PC-3 (cell line): ENCODE measurements at regions not wholly inside any gene's neighbourhood (a gene's known extent, or its start where the extent isn't known, plus 50 kb on each side); places are given as distances from the start of the nearest gene placed in this dataset.

ENCODE experiments used
- ATAC-seq: fragments of 200-7000 bp; cut with Tn5 transposase; 2 replicates; pipeline ENCODE4 v1.9.1; 2020; ENCODE audit warnings: mild to moderate bottlenecking, moderate library complexity
- BruUV-seq: library from RNA; stranded (reverse); fragments of 400-500 nt; replicated peaks from 2 replicates; lab custom pipeline; 2021; lab: Mats Ljungman, UMichigan
- CTCF ChIA-PET: fragments of 300-600 bp; sonication (Branson Sonifier 250); formaldehyde crosslinking; loops from one replicate; lab custom pipeline; 2022; ENCODE audit warnings: antibody characterized with exemption; lab: Charles Lee
- POLR2A ChIA-PET: fragments of 300-600 bp; sonication (Branson Sonifier 250); formaldehyde crosslinking; loops from one replicate; lab custom pipeline; 2022; ENCODE audit warnings: antibody characterized with exemption; ENCODE audit not compliant: unreplicated experiment; lab: Charles Lee
- DNase-seq: peaks from one replicate; pipeline ENCODE4 v3.0.0-alpha.2; 2015
- H2AFZ ChIP-seq: fragments of 300-600 bp; sonication (generic); 2 replicates; pipeline ENCODE4 v1.6.0; 2016; ENCODE audit warnings: antibody characterized with exemption, low read length
- H3F3A ChIP-seq: fragments of 300-600 bp; sonication (generic); one replicate; pipeline ENCODE4 v1.6.0; 2017; ENCODE audit warnings: antibody characterized with exemption, low read length, control low read depth, mild to moderate bottlenecking; ENCODE audit not compliant: unreplicated experiment
- H3K27ac ChIP-seq: fragments of 300-600 bp; sonication (generic); 2 replicates; pipeline ENCODE4 v1.5.1; 2016; ENCODE audit warnings: mild to moderate bottlenecking, low read length
- H3K27me3 ChIP-seq: fragments of 300-600 bp; sonication (generic); 2 replicates; pipeline ENCODE4 v1.6.1; 2016; ENCODE audit warnings: low read length, mixed read lengths
- H3K36me3 ChIP-seq: fragments of 300-600 bp; sonication (generic); 2 replicates; pipeline ENCODE4 v1.6.1; 2016; ENCODE audit warnings: low read depth, mixed run types, low read length, mixed read lengths
- H3K4me1 ChIP-seq: fragments of 300-600 bp; sonication (generic); 2 replicates; pipeline ENCODE4 v1.5.1; 2016; ENCODE audit warnings: low read length; ENCODE audit not compliant: insufficient read depth
- H3K4me2 ChIP-seq: fragments of 300-600 bp; sonication (generic); 2 replicates; pipeline ENCODE4 v1.6.0; 2016; ENCODE audit warnings: low read length
- H3K4me3 ChIP-seq: fragments of 300-600 bp; sonication (generic); 2 replicates; pipeline ENCODE4 v1.5.1; 2016; ENCODE audit warnings: mild to moderate bottlenecking, low read length, mixed read lengths
- H3K79me2 ChIP-seq: fragments of 300-600 bp; sonication (generic); 2 replicates; pipeline ENCODE4 v1.6.1; 2017; ENCODE audit warnings: low read length, mixed read lengths
- H3K9ac ChIP-seq: fragments of 300-600 bp; sonication (generic); 2 replicates; pipeline ENCODE4 v1.6.0; 2016; ENCODE audit warnings: mild to moderate bottlenecking, low read length
- H3K9me2 ChIP-seq: fragments of 300-600 bp; sonication (generic); replicated peaks from 2 replicates; pipeline ENCODE4 v1.6.1; 2016; ENCODE audit warnings: mixed run types, low read length, mixed read lengths
- H3K9me3 ChIP-seq: fragments of 300-600 bp; sonication (generic); 2 replicates; pipeline ENCODE4 v1.6.1; 2016; ENCODE audit warnings: low read length, mixed read lengths
- H4K20me1 ChIP-seq: fragments of 300-600 bp; sonication (generic); 2 replicates; pipeline ENCODE4 v1.6.1; 2016; ENCODE audit warnings: low read length, mixed read lengths
- EZH2 ChIP-seq: fragments of 300-600 bp; sonication (generic); IDR thresholded peaks from one replicate; pipeline ENCODE4 v1.6.1; 2017; ENCODE audit warnings: antibody characterized with exemption, mild to moderate bottlenecking, low read length; ENCODE audit not compliant: unreplicated experiment
- EZH2phosphoT487 ChIP-seq: fragments of 300-600 bp; sonication (generic); IDR thresholded peaks from 2 replicates; pipeline ENCODE4 v1.6.1; 2018; ENCODE audit warnings: mild to moderate bottlenecking, antibody characterized with exemption, low read length, borderline replicate concordance
- intact Hi-C: fragments of 100-400 bp; cut with micrococcal nuclease; formaldehyde crosslinking; loops from 2 replicates; pipeline ENCODE4 v1.9.0; 2023
- TF ChIP-seq, protein P1 (sequence below): fragments of 300-600 bp; sonication (generic); conservative IDR thresholded peaks from 2 replicates; pipeline ENCODE4 v1.5.1; 2017; ENCODE audit warnings: antibody characterized with exemption, low read depth, mild to moderate bottlenecking, low read length

DNA sequence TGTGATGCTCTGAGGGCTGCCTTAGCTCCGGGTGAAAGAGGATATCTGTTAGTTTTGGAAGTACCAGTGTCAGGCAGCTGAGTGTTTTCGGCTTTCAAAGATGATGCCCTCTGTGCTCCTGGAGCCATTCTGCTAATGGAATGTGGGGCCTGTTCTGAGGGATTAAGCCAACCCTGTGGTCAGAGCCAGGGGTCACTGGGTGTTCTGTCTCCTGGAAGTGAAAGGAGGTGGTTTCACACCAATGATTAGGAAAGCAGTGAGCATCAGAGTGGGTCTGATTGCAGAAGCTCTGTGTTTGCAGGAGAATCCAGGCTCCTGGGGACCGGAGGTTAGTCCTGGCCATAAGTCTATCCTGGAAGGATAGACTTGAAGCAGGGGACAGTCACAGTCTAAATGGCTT lies 94.6 kb downstream of the UQCRFS1 start:
- no peak for ATAC-seq
- CTCF ChIA-PET: no interaction called here

DNA sequence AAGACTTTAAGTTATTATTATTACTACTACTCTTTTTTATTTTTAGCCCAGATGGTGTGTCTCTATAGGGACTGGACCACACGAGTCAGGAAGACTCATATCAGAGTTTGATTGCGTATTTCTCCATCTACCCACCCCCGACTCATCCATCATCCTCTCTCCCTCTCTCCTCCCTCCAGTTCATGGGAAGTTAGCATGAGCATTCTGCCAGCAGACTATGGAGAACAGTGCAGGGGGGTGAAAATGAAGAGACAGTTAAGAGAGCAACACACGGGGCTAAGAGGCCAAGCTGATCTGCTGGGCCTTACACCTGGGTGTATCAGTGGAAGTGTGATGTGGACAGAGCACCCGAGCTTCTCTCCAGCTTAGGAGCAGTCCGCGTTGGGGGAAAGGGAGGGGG lies 95.0 kb downstream of the UQCRFS1 start:
- TF ChIP-seq EZH2phosphoT487 (no peak), EZH2 (no peak)
- TF ChIP-seq, protein P1, sequence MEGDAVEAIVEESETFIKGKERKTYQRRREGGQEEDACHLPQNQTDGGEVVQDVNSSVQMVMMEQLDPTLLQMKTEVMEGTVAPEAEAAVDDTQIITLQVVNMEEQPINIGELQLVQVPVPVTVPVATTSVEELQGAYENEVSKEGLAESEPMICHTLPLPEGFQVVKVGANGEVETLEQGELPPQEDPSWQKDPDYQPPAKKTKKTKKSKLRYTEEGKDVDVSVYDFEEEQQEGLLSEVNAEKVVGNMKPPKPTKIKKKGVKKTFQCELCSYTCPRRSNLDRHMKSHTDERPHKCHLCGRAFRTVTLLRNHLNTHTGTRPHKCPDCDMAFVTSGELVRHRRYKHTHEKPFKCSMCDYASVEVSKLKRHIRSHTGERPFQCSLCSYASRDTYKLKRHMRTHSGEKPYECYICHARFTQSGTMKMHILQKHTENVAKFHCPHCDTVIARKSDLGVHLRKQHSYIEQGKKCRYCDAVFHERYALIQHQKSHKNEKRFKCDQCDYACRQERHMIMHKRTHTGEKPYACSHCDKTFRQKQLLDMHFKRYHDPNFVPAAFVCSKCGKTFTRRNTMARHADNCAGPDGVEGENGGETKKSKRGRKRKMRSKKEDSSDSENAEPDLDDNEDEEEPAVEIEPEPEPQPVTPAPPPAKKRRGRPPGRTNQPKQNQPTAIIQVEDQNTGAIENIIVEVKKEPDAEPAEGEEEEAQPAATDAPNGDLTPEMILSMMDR: no peak
- H4K20me1 ChIP-seq: no peaks in the 10 kb centered on the region
- ChIA-PET CTCF (no interaction called here), POLR2A (no interaction called here)
- no peak overlapping the region for H3K9ac ChIP-seq
- ATAC-seq (no peak), DNase-seq (no peak)
- no peak overlapping the region for H3K4me2 ChIP-seq
- H3K79me2 ChIP-seq: no peaks in the 10 kb centered on the region
- no peaks in the 10 kb centered on the region for H3K36me3 ChIP-seq
- H3F3A ChIP-seq: no peaks in the 10 kb centered on the region
- intact Hi-C loops: no loop called here
- no peaks in the 10 kb centered on the region for H3K9me2 ChIP-seq
- H3K4me1 ChIP-seq: no peaks in the 10 kb centered on the region
- no peaks in the 10 kb centered on the region for H3K9me3 ChIP-seq
- no peak overlapping the region for H2AFZ ChIP-seq
- H3K27me3 ChIP-seq: no peaks in the 10 kb centered on the region
- no peak overlapping the region for H3K4me3 ChIP-seq
- H3K27ac ChIP-seq: no peak overlapping the region
- BruUV-seq: no TSS peak

More for the DNA sequence above, 94.6 kb downstream of the UQCRFS1 start:
- Histone ChIP-seq H2AFZ (no peak overlapping the region), H3K4me2 (no peak overlapping the region), H3K4me1 (no peaks in the 10 kb centered on the region), H3K27ac (no peak overlapping the region), H3K4me3 (no peak overlapping the region), H3K9me3 (no peaks in the 10 kb centered on the region), H4K20me1 (no peaks in the 10 kb centered on the region), H3K9ac (no peak overlapping the region), H3K79me2 (no peaks in the 10 kb centered on the region), H3K9me2 (no peaks in the 10 kb centered on the region), H3K36me3 (no peaks in the 10 kb centered on the region), H3F3A (no peaks in the 10 kb centered on the region), H3K27me3 (no peaks in the 10 kb centered on the region)
- no TSS peak for BruUV-seq
- intact Hi-C loops: no loop called here
- TF ChIP-seq EZH2: no peak
- TF ChIP-seq, protein P1: no peak
- TF ChIP-seq EZH2phosphoT487: no peak
- POLR2A ChIA-PET: no interaction called here
- DNase-seq: no peak

DNA sequence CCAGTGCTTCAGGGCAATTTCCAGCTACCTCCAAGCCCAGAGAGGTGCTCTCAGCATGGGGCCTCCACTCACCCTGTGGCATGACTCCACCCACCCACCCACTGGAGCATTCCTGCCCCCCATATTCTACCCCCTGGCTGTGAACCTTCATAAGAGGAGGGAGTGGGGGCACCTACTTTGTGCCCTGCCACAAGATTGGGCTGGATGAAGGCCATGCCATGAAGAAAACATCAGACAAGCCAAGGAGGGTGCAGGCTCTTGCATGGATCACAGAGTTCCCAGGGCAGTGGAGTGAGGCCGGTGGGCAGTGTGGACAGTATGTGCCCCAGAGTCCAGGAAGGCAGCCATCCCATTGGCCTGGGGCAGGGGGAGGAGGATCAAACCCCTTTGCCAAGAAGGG lies 97.8 kb downstream of the UQCRFS1 start:
- Histone ChIP-seq H3K9me3 (no peaks in the 10 kb centered on the region), H4K20me1 (no peaks in the 10 kb centered on the region), H3K4me1 (no peaks in the 10 kb centered on the region), H2AFZ (no peak overlapping the region), H3K4me3 (no peak overlapping the region), H3K27ac (no peak overlapping the region), H3K4me2 (no peak overlapping the region), H3K79me2 (no peaks in the 10 kb centered on the region), H3K36me3 (no peaks in the 10 kb centered on the region), H3K9me2 (no peaks in the 10 kb centered on the region), H3K9ac (no peak overlapping the region), H3K27me3 (no peaks in the 10 kb centered on the region), H3F3A (no peaks in the 10 kb centered on the region)
- no peak for ATAC-seq
- no peak for TF ChIP-seq EZH2
- TF ChIP-seq, protein P1: no peak
- no peak for TF ChIP-seq EZH2phosphoT487
- intact Hi-C loops: no loop called here
- ChIA-PET CTCF (no interaction called here), POLR2A (no interaction called here)
- DNase-seq: no peak
- BruUV-seq: no TSS peak
